NCI-H128 (cell line): ENCODE measurements at regions not wholly inside any gene's neighbourhood (a gene's known extent, or its start where the extent isn't known, plus 50 kb on each side); places are given as distances from the start of the nearest gene placed in this dataset.
"Not testable (repeated sequence)": the region's sequence is repeated elsewhere in the genome, so short reads cannot be mapped to it uniquely, and the experiment has no call there.

Experiments used
- DNase-seq: peaks from one replicate; lab custom pipeline; 2025; ENCODE audit not compliant: unreplicated experiment; lab: John Stamatoyannopoulos, UW

- DNase-seq: no peak
Observed at GRCh38 chr20:47843886-47844567, 58.7 kb upstream of the SULF2 start.

GRCh38 chr20:47842950-47843349 is 57.7 kb upstream of the SULF2 start:
- not testable (repeated sequence) for DNase-seq

GRCh38 chr20:47842004-47842403 is 56.7 kb upstream of the SULF2 start:
- not testable (repeated sequence) for DNase-seq

DNA sequence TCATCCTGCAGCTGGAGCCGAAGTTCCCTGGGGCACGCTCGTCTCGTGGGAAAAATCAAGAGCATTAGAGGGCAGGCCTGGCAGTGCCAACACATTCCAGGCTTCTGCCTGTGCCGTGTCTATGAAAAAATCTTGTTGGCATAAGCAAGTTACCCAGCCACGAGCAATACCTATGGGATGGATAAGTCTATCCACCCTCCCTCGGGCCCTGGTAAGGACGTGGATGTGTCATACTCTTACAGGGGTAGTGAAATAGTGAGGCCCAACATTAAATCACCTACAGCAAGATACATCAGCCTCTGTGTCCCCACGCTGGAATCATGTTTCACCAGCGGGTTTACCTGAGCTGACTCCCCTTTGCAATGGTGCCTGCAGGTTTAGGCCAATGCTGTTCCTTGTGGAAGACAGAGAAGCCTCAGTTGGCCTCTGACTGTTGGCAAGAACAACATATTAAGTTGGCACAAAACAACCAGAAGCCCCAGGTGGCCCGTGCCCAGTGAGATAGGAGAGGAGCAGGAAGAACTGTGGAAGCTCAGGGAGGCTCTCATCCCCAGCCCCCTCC is 51.1 kb upstream of the SULF2 start:
- DNase-seq: not testable (repeated sequence)
